Neural progenitor cell (in vitro differentiated cells): ENCODE measurements at regions not wholly inside any gene's neighbourhood (a gene's known extent, or its start where the extent isn't known, plus 50 kb on each side); places are given as distances from the start of the nearest gene placed in this dataset.

ENCODE experiments used
- CTCF ChIP-seq: fragments of 200-600 bp; sonication (generic); IDR thresholded peaks from 2 replicates; pipeline ENCODE4 v1.5.1; 2017; ENCODE audit warnings: antibody characterized with exemption, mild to moderate bottlenecking
- EZH2 ChIP-seq: fragments of 200-600 bp; sonication (generic); IDR thresholded peaks from 2 replicates; pipeline ENCODE4 v1.6.1; 2017; ENCODE audit warnings: antibody characterized with exemption, mild to moderate bottlenecking, moderate library complexity
- EZH2phosphoT487 ChIP-seq: fragments of 200-600 bp; sonication (generic); IDR thresholded peaks from 2 replicates; pipeline ENCODE4 v1.6.1; 2017; ENCODE audit warnings: antibody characterized with exemption

- TF ChIP-seq CTCF: no peak
- no peak for TF ChIP-seq EZH2
- no peak for TF ChIP-seq EZH2phosphoT487
Observed at GRCh38 chr2:219954331-219954730, 326.9 kb downstream of the SLC4A3 start.
